K562 (cell line): ENCODE measurements at regions not wholly inside any gene's neighbourhood (a gene's known extent, or its start where the extent isn't known, plus 50 kb on each side); places are given as distances from the start of the nearest gene placed in this dataset.

Source experiments
- ATAC-seq: fragments of 200-7000 bp; cut with Tn5 transposase; 3 replicates; pipeline ENCODE4 v1.9.1; 2020; ENCODE audit warnings: moderate library complexity
- BruUV-seq: library from RNA; stranded (reverse); fragments of 400-500 nt; replicated peaks from 2 replicates; lab custom pipeline; 2021; lab: Mats Ljungman, UMichigan
- CTCF ChIA-PET: fragments of 300-600 bp; formaldehyde crosslinking; extraction: SDS; loops from one replicate; lab custom pipeline; 2021; ENCODE audit warnings: low intra/inter-chr PET ratio; lab: Yijun Ruan, JAX
- POLR2A ChIA-PET: fragments of 300-600, 350-650 bp; sonication (Branson Sonifier 250); formaldehyde crosslinking; extraction: SDS; loops from one replicate; lab custom pipeline; 2021; ENCODE audit warnings: antibody characterized with exemption, inconsistent platforms; lab: Yijun Ruan, JAX
- DNase-seq, 4 experiments: peaks; one replicate each; pipeline versions ENCODE4 v3.0.0 to v3.0.0-alpha.2; 2011 to 2018; ENCODE audit warnings: low spot score in 3 of 4, mixed read lengths in 3 of 4; ENCODE audit errors: extremely low read depth in 1 of 4
- FAIRE-seq: peaks from 2 replicates; lab custom pipeline; 2011; peaks lifted over from hg19 to GRCh38; lab: Jason Lieb, UNC
- H2AFZ ChIP-seq: 2 replicates; pipeline ENCODE4 v1.6.0; 2011; ENCODE audit warnings: low read depth, low read length, control low read depth, inconsistent platforms
- H3K27ac ChIP-seq: fragments of 200-600 bp; 3 replicates; pipeline ENCODE4 v1.8.0; 2011; ENCODE audit warnings: low read depth, mild to moderate bottlenecking, control low read depth, inconsistent platforms, low read length, moderate library complexity, mixed read lengths; ENCODE audit errors: extremely low read depth
- H3K27me3 ChIP-seq, 2 experiments: fragments of 300-600 bp in 1 of 2; 2 replicates in 1 of 2; 3 replicates in 1 of 2; pipeline versions ENCODE4 v1.6.0 to v1.8.0; 2011; ENCODE audit warnings: inconsistent platforms in 2 of 2, low read length in 2 of 2, mild to moderate bottlenecking in 1 of 2, mixed read lengths in 1 of 2, moderate library complexity in 1 of 2; ENCODE audit not compliant: control insufficient read depth in 2 of 2, insufficient read depth in 2 of 2
- H3K36me3 ChIP-seq: fragments of 300-600 bp; 3 replicates; pipeline ENCODE4 v1.8.0; 2011; ENCODE audit warnings: mild to moderate bottlenecking, low read length, inconsistent platforms; ENCODE audit not compliant: control insufficient read depth, insufficient read depth
- H3K4me1 ChIP-seq, 2 experiments: fragments of 200-600 bp in 1 of 2; replicated peaks in 1 of 2; 2 replicates in 1 of 2; 3 replicates in 1 of 2; pipeline versions ENCODE4 v1.5.1 to v1.8.0; 2011; ENCODE audit warnings: inconsistent platforms in 2 of 2, low read length in 2 of 2, mild to moderate bottlenecking in 1 of 2, mixed read lengths in 1 of 2, moderate library complexity in 1 of 2; ENCODE audit not compliant: control insufficient read depth in 2 of 2, insufficient read depth in 2 of 2
- H3K4me2 ChIP-seq: 2 replicates; pipeline ENCODE4 v1.6.1; 2011; ENCODE audit warnings: low read length, control low read depth, inconsistent platforms, mixed read lengths; ENCODE audit not compliant: insufficient read depth
- H3K4me3 ChIP-seq: fragments of 200-600 bp; sonication (generic), shearing (Covaris generic); 2 replicates; pipeline ENCODE4 v1.5.1; 2016; ENCODE audit warnings: control low read depth, inconsistent platforms
- H3K79me2 ChIP-seq: fragments of 200-600 bp; 3 replicates; pipeline ENCODE4 v1.8.0; 2011; ENCODE audit warnings: low read length, inconsistent platforms; ENCODE audit not compliant: control insufficient read depth, insufficient read depth
- H3K9ac ChIP-seq, 2 experiments: 2 replicates each; pipeline versions ENCODE4 v1.6.0 to v1.6.1; 2011; ENCODE audit warnings: low read depth in 2 of 2, low read length in 2 of 2, control low read depth in 1 of 2, inconsistent platforms in 1 of 2, mild to moderate bottlenecking in 1 of 2, mixed read lengths in 1 of 2; ENCODE audit not compliant: insufficient read depth in 1 of 2
- H3K9me1 ChIP-seq: one replicate; pipeline ENCODE4 v1.6.0; 2011; ENCODE audit warnings: inconsistent platforms, mild to moderate bottlenecking, low read length, moderate library complexity; ENCODE audit not compliant: control insufficient read depth, insufficient read depth
- H3K9me3 ChIP-seq: replicated peaks from 2 replicates; pipeline ENCODE4 v1.5.1; 2011; ENCODE audit warnings: low read depth, low read length, inconsistent platforms; ENCODE audit not compliant: control insufficient read depth, insufficient read depth
- H4K20me1 ChIP-seq: replicated peaks from 2 replicates; pipeline ENCODE4 v1.6.1; 2011; ENCODE audit warnings: low read length, inconsistent platforms, mixed read lengths; ENCODE audit not compliant: control insufficient read depth, insufficient read depth
- ARID3B ChIP-seq: fragments of 250-450 bp; sonication (Bioruptor Pico); IDR thresholded peaks from 2 replicates; pipeline ENCODE4 v1.4.0; 2020; ENCODE audit warnings: borderline replicate concordance
- ATF4 ChIP-seq: fragments of 450-650 bp; formaldehyde crosslinking; IDR thresholded peaks from 2 replicates; pipeline ENCODE4 v1.4.0; 2022; ENCODE audit warnings: mild to moderate bottlenecking, moderate library complexity
- CBX5 ChIP-seq: IDR thresholded peaks from 2 replicates; pipeline ENCODE4 v1.6.1; 2014; ENCODE audit warnings: low read depth, borderline replicate concordance
- CEBPB ChIP-seq: fragments of 450-650 bp; IDR thresholded peaks from 2 replicates; pipeline ENCODE4 v1.6.1; 2016; ENCODE audit warnings: missing genetic modification characterization, missing compliant biosample characterization
- CSDE1 ChIP-seq, 2 experiments: fragments of 450-650 bp; IDR thresholded peaks; 2 replicates each; pipeline ENCODE4 v1.6.1; 2016; ENCODE audit warnings: mild to moderate bottlenecking in 1 of 2
- EGR1 ChIP-seq: fragments of 450-650 bp; conservative IDR thresholded peaks from 2 replicates; pipeline ENCODE4 v1.6.1; 2017; ENCODE audit warnings: mild to moderate bottlenecking
- IFI16 ChIP-seq: fragments of 250-450 bp; sonication (Bioruptor Pico); IDR thresholded peaks from 2 replicates; pipeline ENCODE4 v2.1.2; 2022; ENCODE audit warnings: mild to moderate bottlenecking, inconsistent platforms
- LARP7 ChIP-seq: fragments of 450-650 bp; IDR thresholded peaks from 2 replicates; pipeline ENCODE4 v1.6.1; 2016
- MEF2D ChIP-seq: conservative IDR thresholded peaks from 2 replicates; pipeline ENCODE4 v1.6.1; 2016; ENCODE audit warnings: low read depth, missing genetic modification characterization, missing compliant biosample characterization
- NFRKB ChIP-seq: fragments of 450-650 bp; IDR thresholded peaks from 2 replicates; pipeline ENCODE4 v1.6.1; 2016; ENCODE audit warnings: low read depth
- TEAD4 ChIP-seq, 2 experiments: sonication (generic) in 1 of 2; formaldehyde crosslinking in 1 of 2; IDR thresholded peaks; 2 replicates each; pipeline versions ENCODE4 v1.6.1 to v1.8.0; 2012 to 2022; ENCODE audit warnings: borderline replicate concordance in 1 of 2, inconsistent platforms in 1 of 2, low read length in 1 of 2, mild to moderate bottlenecking in 1 of 2, missing genetic modification reagents in 1 of 2
- TSHZ1 ChIP-seq: fragments of 250-450 bp; sonication (Bioruptor Pico); IDR thresholded peaks from 2 replicates; pipeline ENCODE4 v1.4.0; 2020; ENCODE audit warnings: mild to moderate bottlenecking, moderate library complexity
- UBTF ChIP-seq, 2 experiments: IDR thresholded peaks; 2 replicates each; pipeline ENCODE4 v1.6.1; 2012; ENCODE audit warnings: improper control_type of control experiment in 2 of 2, low read depth in 2 of 2, low read length in 2 of 2, borderline replicate concordance in 1 of 2
- ZC3H8 ChIP-seq: fragments of 450-650 bp; IDR thresholded peaks from 2 replicates; pipeline ENCODE4 v1.6.1; 2017
- WGBS: fragments of 100-300 bp; shearing (Covaris generic); methylation state at CpG from one replicate; pipeline ENCODE4 v1.1.6; 2016; ENCODE audit warnings: low coverage, mixed read lengths; ENCODE audit not compliant: insufficient coverage; ENCODE audit errors: missing lambda C conversion rate; 5-methylcytosine and 5-hydroxymethylcytosine counted together
- in situ Hi-C: fragments of 300-500 bp; cut with MboI; formaldehyde crosslinking; loops from 4 replicates; pipeline ENCODE4 v1.15.0; 2018; ENCODE audit warnings: inconsistent platforms, mixed read lengths
- intact Hi-C: fragments of 100-400 bp; cut with micrococcal nuclease; formaldehyde crosslinking; loops from 2 replicates; pipeline ENCODE4 v1.14.2; 2022

GRCh38 chr18:1995041-1995612 is 576.2 kb downstream of the METTL4 start (continued):
- no peak for TF ChIP-seq ARID3B (CRISPR knock-in tag)
- no peak for TF ChIP-seq TSHZ1
- TF ChIP-seq CSDE1 (IDR thresholded peaks at IDR 0.05): no peak

GRCh38 chr18:1998121-1998520 is 573.2 kb downstream of the METTL4 start:
- POLR2A ChIA-PET: no interaction called here
- FAIRE-seq (no peak), DNase-seq (no peak), ATAC-seq (no peak)
- H4K20me1 ChIP-seq: no peaks in the 10 kb centered on the region
- CTCF ChIA-PET: no interaction called here
- H3K27ac ChIP-seq: no peak overlapping the region
- BruUV-seq: no TSS peak
- H3K9me1 ChIP-seq: no peaks in the 10 kb centered on the region
- no peaks in the 10 kb centered on the region for H3K36me3 ChIP-seq
- in situ Hi-C loops (no loop called here), intact Hi-C loops (no loop called here)
- whole genome bisulfite sequencing: 0% methylated on average over 2 of the region's 2 CpGs
- no peaks in the 10 kb centered on the region for H3K9me3 ChIP-seq
- H3K4me3 ChIP-seq: no peak overlapping the region
- H3K4me1 ChIP-seq: peaks cover 0 to 6% of the 10 kb centered on the region in 2 experiments; a peak in 1 of 5 replicates
- H3K27me3 ChIP-seq: peaks cover 0 to 6% of the 10 kb centered on the region in 2 experiments; a peak in 1 of 5 replicates
- H3K4me2 ChIP-seq: no peak overlapping the region
- no peak overlapping the region for H3K9ac ChIP-seq
- no peaks in the 10 kb centered on the region for H3K79me2 ChIP-seq
- H2AFZ ChIP-seq: no peak overlapping the region
- no peak for TF ChIP-seq ATF4
- no peak for TF ChIP-seq UBTF (IDR thresholded peaks at IDR 0.05; ENCODE audit: borderline replicate concordance in 1 of 2, low read depth in 2 of 2, low read length in 2 of 2)
- no peak for TF ChIP-seq LARP7
- no peak for TF ChIP-seq EGR1
- no peak for TF ChIP-seq NFRKB
- TF ChIP-seq CEBPB: no peak
- no peak for TF ChIP-seq TEAD4 (IDR thresholded peaks at IDR 0.05; ENCODE audit: low read length)
- no peak for TF ChIP-seq TEAD4 (CRISPR knock-in tag; IDR thresholded peaks at IDR 0.05; ENCODE audit: borderline replicate concordance)
- no peak for TF ChIP-seq CBX5
- no peak for TF ChIP-seq MEF2D
- no peak for TF ChIP-seq ZC3H8
- TF ChIP-seq IFI16 (CRISPR knock-in tag): no peak
